ENCODE measurements at regions not wholly inside any gene's neighbourhood (a gene's known extent, or its start where the extent isn't known, plus 50 kb on each side); places are given as distances from the start of the nearest gene placed in this dataset.
A peak's percentile ranks its signal among the peaks of the same experiment; 100 is the strongest.

GRCh38 chr1:34650090-34650489 is 104.8 kb upstream of the GJB5 start:
- DNase-seq = no peak

DNA sequence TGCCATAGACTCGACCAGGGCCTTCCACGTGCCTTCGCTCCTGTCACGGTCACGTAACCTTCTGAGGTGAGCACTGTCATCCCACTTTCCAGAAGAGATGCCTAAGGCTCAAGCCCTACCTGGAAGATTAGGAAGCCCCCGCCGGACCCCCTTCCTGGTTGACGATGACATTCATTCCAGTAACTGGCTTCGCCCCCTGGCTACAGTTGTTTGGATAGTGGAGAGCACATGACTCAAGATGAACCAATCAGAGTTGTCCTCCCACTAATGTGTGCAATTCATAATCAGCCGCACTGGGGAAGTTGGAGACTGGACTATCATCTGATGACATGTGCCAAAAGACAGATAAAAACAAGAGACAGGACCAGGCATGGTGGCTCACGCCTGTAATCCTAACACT is 104.0 kb upstream of the GJB5 start:
- DNase-seq = no peak

DNA sequence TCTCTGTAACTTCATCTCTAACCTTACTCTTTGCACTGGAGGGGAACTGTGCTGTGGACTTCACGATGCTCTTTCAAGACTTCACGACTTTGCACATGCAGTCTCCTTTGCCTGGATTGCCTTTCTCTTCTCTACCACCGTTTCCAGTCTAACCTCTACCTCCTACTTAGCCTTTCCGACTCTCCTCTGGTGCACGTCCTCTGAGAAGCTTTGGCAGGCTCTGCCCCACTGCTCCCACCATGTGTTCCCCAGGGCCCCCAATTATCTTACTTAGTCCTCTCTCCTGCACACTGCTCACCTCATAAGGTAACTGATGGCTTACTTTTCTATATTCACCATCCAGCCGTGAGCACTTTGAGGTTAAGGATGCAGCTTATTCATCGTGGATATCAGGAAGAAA is 101.7 kb upstream of the GJB5 start:
- DNase-seq = no peak

DNA sequence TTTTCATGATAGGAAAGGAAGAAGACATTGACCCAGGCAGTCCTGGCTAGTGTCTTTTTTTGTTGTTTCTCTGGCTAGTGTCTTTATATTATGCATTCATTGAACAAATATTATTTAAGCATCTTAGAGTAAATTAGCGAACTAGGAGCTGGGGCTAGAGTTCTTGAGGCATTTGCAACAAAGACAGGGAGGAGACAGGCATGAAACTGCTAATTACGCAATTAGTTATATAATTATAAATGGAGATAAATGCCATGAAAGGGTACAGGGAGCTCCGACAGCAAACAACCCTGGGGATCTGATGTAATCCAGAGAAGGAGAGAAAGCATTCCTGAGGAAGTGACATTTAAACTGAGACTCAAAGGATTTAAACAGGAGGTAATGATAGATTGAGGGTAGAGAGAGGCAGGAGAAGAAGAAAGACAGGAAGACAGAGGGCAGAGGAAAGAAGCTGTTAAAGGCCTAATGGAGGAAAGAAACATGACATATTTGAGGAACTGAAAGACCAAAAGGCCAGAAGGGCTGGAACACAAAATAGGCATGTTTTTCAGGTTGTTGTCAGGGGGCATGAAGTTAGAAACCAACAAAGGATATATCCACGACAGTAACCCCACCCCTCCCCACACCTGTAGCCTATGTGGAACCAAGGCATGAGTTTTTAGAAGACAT is 99.5 kb upstream of the GJB5 start:
- no peak for DNase-seq

DNA sequence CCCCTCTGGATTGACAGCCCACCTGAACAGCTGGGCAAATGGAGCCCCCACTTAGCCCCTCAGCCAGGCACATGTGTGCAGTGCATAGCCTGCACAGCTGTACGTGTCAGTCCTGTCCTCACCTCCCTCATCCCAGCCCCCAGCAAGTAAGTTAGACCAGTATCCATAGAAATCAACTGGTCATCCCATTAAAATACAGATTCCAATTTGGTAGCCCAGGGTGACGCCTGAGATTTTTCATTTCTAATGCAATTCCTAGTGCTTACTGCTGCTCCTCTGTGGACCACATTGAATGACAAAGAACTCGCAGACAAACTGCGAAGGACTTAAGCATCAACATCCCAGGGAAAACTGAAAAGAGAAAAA is 99.0 kb upstream of the GJB5 start:
- no peak for DNase-seq

DNA sequence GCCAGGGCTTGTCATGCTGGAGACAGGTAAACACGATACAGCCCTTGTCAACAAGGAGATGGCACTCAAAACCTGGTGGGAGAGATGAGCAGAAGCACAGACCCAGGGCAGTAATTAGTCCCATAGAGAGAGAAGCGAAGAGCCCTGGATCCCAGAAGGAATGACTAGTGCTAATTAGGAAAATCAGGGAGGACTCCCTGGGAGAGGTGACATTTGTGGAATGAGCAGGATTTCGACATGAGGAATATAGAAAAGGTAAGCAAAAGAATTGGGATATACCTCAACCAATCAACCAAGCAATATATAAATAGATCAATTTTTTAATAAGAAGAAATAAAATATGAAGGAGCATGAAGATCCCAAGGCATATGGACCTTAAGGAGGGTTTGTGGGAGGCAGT is 98.5 kb upstream of the GJB5 start:
- no peak for DNase-seq

- DNase-seq = no peak
Measured at GRCh38 chr1:34656731-34657130, 98.1 kb upstream of the GJB5 start.

- no peak for DNase-seq
Measured at GRCh38 chr1:34657266-34657665, 97.6 kb upstream of the GJB5 start.

- DNase-seq = no peak
Measured at GRCh38 chr1:34657849-34658248, 97.0 kb upstream of the GJB5 start.

DNA sequence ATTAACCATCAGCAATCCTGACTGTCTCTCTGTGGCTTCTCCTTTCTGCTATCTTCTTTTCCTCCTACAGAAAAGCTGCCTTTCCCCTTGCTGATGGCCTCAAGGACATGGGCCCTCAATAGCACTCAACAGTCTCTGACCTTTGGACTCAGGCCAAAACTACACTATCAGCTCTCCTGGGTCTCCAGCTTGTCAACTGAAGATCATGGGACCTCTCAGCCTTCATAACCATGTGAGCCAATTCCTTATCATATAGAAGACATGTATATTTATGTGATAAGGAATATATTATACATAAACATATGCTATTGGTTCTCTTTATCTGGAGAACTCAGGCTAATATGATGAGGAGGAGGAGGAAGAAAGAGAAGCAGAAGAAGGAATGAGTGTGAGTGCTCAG is 91.8 kb upstream of the GJB5 start:
- DNase-seq = no peak

- DNase-seq = no peak
Measured at GRCh38 chr1:34668063-34668462, 86.8 kb upstream of the GJB5 start.

DNA sequence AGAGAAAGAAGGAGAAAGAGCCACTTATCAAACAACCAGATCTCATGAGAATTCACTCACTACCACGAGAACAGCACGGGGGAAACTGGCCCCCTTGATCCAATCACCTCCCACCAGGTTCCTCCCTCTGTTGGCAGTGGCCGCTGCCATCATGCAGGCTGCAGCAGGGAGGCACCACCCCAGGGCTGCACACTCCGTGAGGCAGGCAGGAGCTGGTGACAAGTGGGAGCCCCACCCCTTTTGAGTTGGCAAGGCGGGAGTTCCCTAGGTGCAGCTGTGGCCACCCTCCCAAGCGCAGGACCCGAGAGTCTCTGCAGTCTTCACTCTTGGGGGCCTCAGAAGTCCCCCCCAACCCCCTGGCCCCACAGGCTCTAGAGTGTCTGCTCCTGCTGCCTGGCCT is 83.9 kb upstream of the GJB5 start:
- no peak for DNase-seq

DNA sequence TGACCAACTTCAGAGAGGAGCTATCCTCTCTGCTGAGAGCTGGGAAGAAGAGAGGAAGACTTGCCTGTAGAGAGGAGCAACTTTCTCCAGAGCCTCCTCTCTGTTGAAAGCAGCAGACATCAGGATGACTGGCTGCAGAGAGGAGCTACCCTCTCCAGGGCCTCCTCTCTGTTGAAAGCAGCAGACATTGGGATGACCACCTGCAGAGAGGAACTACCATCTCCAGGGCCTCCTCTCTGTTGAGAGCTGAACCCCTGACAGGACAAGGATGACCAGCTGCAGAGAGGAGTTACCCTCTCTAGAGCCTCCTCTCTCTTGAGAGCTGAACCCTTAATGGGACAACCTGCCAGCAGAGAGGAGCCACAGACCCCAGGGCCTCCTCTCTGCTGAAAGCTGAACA is 83.0 kb upstream of the GJB5 start:
- DNase-seq = no peak

DNA sequence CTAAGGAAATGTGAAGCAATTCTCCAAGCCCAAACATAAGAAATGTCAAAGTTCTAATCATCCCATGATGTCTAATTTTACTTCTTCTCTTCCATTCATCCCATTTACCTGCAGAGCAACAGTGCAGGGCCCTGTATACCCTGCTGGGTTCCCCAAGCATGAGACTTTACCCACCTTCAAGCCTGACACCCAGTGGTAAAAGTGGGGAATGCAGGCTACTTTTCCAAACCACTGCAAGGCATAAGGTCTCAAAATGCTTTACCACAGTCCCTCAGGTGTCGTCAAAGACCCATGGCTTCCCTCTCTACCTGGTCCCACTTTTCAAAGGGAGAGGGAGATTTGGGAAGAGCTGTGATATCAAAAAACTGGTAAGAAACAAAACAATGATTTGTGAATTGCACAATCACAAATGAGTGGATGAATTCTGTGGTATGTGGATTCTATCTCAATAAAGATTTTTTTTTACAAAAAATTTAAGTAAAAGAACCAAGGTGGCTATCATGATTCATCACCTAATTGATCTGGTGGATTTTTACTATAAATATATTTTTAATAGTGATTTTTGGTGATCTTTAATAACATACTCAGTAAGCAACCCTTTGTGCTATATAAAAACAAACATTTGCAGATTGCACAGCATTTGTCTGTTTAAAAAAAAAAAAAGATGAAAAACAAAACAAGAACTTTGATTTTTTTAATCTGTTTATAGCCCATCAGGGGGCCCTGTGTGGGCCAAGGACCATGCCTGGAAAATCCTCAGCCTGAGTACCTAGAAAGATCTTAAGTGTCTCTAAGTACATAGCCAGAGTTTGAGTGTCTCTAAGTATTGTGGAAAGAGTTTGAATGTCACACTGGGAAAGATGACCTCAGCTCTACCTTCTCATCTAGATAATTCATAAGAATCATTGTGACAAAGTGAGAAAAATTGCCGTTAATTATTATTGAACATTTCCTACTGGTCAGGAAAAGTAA is 73.1 kb upstream of the GJB5 start:
- DNase-seq = peak in 27 of 58 donors; percentile 0 to 59 (median 13)

- DNase-seq = no peak
Measured at GRCh38 chr1:34682452-34683223, 72.2 kb upstream of the GJB5 start.

DNA sequence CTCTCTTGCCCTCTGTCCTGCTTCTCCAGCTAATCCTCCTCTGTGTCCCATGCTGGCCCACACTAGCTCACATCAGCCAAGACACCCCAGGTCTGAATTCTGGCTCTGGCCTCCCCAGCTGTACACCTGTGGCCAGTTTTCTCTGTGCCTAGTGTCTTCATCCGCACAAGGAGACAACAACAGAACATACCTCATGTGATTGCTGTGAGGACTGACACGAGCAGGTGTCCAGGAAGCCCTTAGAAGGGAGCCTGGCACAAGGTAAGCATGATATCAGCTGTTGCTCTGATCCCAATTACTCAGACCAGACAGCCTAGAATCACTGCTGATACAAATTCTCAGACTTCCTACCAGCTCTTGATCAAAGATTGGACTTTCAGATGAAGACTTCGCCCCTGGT is 71.2 kb upstream of the GJB5 start:
- DNase-seq = no peak

GRCh38 chr1:34684266-34684665 is 70.6 kb upstream of the GJB5 start:
- DNase-seq = peak in 37 of 58 donors; percentile 1 to 72 (median 23)

DNA sequence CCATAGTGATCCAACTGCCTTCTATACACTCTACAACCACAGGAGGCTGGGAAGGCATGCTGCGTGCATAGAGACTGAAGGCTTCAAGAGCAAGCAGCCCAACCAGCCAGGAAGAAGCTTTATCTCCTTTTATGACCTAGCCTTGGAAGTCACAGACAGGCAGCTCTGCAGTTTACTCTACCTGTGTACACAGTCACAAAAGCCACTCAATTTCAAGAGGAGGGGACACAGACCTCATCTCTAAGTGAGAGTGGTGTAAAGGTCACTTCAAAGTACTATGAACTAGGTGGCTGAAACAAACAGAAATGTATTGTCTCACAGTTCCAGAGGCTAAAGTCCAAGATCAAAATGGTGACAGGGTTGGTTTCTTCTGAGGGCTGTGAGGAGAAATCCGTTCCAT is 69.6 kb upstream of the GJB5 start:
- DNase-seq = no peak

DNA sequence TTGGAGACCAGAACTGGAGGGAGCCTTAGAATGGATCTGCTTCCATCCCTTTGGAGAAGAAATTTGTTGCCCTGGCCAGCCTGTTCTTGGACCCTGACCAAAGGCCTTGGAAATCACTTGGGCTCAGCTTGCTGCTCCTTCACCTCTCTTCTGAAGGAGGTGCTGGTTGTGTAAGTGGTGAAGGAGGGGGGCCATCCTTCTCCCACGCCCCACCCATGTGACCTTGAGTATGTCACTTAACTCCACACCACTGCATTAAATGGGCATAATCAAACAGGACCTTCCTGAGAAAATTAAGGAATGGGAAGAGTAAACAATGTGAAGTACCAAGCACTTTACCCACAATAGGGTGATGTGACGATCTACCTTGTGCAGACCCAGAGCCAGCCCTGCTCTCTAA is 68.3 kb upstream of the GJB5 start:
- no peak for DNase-seq

DNA sequence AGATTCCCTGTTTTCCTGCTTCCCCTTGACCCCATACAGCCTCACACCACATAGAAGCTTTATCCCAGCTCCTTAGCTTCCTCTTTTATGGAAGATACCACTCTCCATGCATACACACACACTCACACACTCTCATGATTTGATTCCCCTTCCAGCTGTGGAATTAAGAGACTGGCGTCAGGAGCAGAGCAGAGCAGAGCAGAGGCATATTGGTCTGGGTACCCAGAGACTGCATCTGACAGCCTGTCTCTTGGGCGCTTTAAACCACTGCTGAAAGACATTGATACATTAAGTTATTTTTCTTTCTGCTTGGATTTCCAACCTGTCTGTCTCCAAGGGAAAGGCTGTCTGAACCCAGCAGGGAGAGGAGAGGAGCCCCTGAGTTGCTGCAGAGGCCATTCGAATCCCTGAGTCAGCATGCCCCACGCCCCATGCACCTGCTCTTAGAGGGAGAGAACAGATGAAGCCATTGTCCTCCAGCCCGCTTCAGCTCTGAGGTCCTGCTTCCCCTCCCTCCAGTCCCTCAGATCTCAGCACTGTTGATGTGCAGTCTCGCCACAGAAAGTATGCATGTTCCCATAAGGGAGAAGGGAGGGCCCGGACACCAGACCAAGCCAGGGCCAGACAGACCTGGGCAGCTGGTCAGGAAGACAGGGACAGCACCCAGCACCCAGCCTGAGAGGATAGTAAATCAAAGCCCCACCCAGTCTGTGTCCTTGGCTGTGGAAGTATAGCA is 66.7 kb upstream of the GJB5 start:
- DNase-seq = peak in 11 of 58 donors; percentile 1 to 27 (median 8)

- DNase-seq = no peak
Measured at GRCh38 chr1:34690269-34690668, 64.6 kb upstream of the GJB5 start.

All from anterior cingulate cortex (tissue), 58 donors.